ENCODE measurements at regions not wholly inside any gene's neighbourhood (a gene's known extent, or its start where the extent isn't known, plus 50 kb on each side); places are given as distances from the start of the nearest gene placed in this dataset.

DNA sequence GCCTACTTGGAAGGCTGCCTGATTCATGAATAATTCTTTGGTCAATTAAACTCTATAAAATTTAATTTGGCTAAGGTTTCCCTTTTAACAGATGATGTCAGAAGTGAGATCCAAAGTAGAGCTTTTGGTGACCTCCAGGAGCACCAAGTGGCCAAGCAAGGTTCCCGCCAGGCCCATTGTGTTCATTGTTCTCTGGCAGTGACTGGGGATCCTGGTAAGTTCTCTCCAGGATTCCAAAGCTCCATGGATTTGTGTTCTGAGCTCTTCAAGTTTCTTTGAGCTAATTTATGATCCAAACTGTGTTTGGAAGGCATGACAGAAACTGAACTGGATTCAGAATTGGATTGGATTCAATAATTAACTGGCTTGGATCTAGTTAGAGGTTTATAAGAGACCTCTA is 72.0 kb upstream of the ALDH1L1 start:
- TF ChIP-seq, protein P1, sequence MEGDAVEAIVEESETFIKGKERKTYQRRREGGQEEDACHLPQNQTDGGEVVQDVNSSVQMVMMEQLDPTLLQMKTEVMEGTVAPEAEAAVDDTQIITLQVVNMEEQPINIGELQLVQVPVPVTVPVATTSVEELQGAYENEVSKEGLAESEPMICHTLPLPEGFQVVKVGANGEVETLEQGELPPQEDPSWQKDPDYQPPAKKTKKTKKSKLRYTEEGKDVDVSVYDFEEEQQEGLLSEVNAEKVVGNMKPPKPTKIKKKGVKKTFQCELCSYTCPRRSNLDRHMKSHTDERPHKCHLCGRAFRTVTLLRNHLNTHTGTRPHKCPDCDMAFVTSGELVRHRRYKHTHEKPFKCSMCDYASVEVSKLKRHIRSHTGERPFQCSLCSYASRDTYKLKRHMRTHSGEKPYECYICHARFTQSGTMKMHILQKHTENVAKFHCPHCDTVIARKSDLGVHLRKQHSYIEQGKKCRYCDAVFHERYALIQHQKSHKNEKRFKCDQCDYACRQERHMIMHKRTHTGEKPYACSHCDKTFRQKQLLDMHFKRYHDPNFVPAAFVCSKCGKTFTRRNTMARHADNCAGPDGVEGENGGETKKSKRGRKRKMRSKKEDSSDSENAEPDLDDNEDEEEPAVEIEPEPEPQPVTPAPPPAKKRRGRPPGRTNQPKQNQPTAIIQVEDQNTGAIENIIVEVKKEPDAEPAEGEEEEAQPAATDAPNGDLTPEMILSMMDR (IDR thresholded peaks at IDR 0.05; ENCODE audit: insufficient read depth, low read length, missing control alignments) = no peak
- H3K4me3 ChIP-seq (ENCODE audit: low read depth, low read length) = no peak overlapping the region
- DNase-seq (ENCODE audit: low read depth, low spot score) = no peak
- ChIA-PET CTCF (interaction anchor here (1.0 to 4.5 kb wide), 4 partner anchors 7 to 137 kb away, joined by 3 to 29 read pairs (median 9); no protein-coding TSS in a partner anchor), POLR2A (no interaction called here)

DNA sequence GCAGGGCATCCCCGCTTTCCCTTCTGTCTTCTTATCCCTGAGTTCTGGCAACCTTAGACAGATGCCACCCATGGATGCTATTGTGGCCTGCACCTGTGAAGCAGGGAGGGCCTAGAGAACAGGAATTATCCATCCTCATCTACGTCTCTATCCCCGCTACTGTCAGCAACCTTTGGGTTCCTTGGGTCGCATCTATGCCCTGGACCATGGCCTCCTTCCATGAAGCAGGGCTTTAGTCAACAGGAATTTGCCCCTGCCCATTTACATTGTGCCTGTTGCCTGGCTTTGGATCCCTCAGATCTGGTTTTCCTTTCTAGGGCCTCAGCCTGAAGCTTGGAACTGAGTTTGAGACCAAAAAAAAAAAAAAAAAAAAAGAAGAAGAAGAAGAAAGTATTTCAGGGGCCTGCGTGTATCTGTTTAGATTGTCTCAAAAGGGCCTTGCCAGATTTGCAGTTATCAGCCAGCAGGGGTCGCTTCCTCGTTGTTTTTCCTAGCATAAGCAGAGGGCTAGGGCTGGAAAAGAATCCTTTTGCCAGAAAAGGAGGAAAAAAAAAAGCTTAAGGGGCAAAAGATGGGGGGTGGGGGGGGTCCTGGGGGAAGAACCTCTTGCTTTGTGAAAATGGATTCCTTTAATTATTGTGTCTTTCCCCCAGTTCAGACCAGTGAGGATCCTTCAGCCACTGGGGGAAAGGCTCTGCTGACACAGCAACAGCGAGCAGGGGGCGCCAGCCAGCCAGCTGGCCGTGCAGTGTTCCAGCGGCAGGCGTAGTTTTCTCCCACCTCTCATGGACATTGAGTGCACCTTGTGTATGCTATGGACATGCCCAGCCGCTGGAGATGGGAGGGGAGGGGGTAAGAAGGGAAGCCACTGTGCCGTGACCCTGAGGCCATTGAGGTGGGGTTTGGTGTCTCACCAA is 65.7 kb upstream of the ALDH1L1 start:
- TF ChIP-seq, protein P1 (IDR thresholded peaks at IDR 0.05; ENCODE audit: insufficient read depth, low read length, missing control alignments) = peak; percentile 59
- POLR2A ChIA-PET = no interaction called here
- no peak for DNase-seq (ENCODE audit: low read depth, low spot score)
- CTCF ChIA-PET = interaction anchor here (0.6 to 4.3 kb wide), 29 partner anchors 9 to 229 kb away, joined by 3 to 41 read pairs (median 5); partner anchors contain the start of gene ZXDC
- H3K4me3 ChIP-seq (ENCODE audit: low read depth, low read length) = no peak overlapping the region
